ENCODE measurements at regions not wholly inside any gene's neighbourhood (a gene's known extent, or its start where the extent isn't known, plus 50 kb on each side); places are given as distances from the start of the nearest gene placed in this dataset.
A peak's percentile ranks its signal among the peaks of the same experiment; 100 is the strongest.
"Not testable (repeated sequence)": the region's sequence is repeated elsewhere in the genome, so short reads cannot be mapped to it uniquely, and the experiment has no call there.

GRCh38 chr6:153411070-153411648 is 280.1 kb upstream of the RGS17 start:
- DNase-seq (ENCODE audit: low spot score), result no peak

GRCh38 chr6:153405931-153406330 is 274.8 kb upstream of the RGS17 start:
- peak; percentile 6 for DNase-seq (ENCODE audit: low spot score)

- DNase-seq (ENCODE audit: low spot score), result no peak
These were observed 270.7 kb upstream of the RGS17 start for GRCh38 chr6:153401751-153402150.

- no peak for DNase-seq (ENCODE audit: low spot score)
These were observed 261.1 kb upstream of the RGS17 start for GRCh38 chr6:153392156-153392555.

GRCh38 chr6:153373869-153374268 is 242.8 kb upstream of the RGS17 start:
- DNase-seq (ENCODE audit: low spot score), result no peak

GRCh38 chr6:153368131-153368530 is 237.0 kb upstream of the RGS17 start:
- no peak for DNase-seq (ENCODE audit: low spot score)

GRCh38 chr6:153367021-153367420 is 235.9 kb upstream of the RGS17 start:
- DNase-seq (ENCODE audit: low spot score), result no peak

- DNase-seq (ENCODE audit: low spot score), result no peak
These were observed 226.3 kb upstream of the RGS17 start for GRCh38 chr6:153357391-153357790.

- no peak for DNase-seq (ENCODE audit: low spot score)
These were observed 209.5 kb upstream of the RGS17 start for GRCh38 chr6:153340568-153340967.

- no peak for DNase-seq (ENCODE audit: low spot score)
These were observed 203.0 kb upstream of the RGS17 start for GRCh38 chr6:153334121-153334520.

GRCh38 chr6:153331221-153331620 is 200.1 kb upstream of the RGS17 start:
- DNase-seq (ENCODE audit: low spot score), result not testable (repeated sequence)

GRCh38 chr6:153328194-153328593 is 197.1 kb upstream of the RGS17 start:
- no peak for DNase-seq (ENCODE audit: low spot score)

GRCh38 chr6:153325661-153326060 is 194.6 kb upstream of the RGS17 start:
- DNase-seq (ENCODE audit: low spot score), result no peak

- DNase-seq (ENCODE audit: low spot score), result peak; percentile 25
These were observed 181.6 kb upstream of the RGS17 start for GRCh38 chr6:153312634-153313033.

GRCh38 chr6:153309651-153310050 is 178.6 kb upstream of the RGS17 start:
- DNase-seq (ENCODE audit: low spot score), result no peak

- no peak for DNase-seq (ENCODE audit: low spot score)
These were observed 171.1 kb upstream of the RGS17 start for GRCh38 chr6:153302133-153302532.

GRCh38 chr6:153301602-153302001 is 170.5 kb upstream of the RGS17 start:
- DNase-seq (ENCODE audit: low spot score), result no peak

GRCh38 chr6:153282456-153282855 is 151.4 kb upstream of the RGS17 start:
- not testable (repeated sequence) for DNase-seq (ENCODE audit: low spot score)

GRCh38 chr6:153275997-153276396 is 144.9 kb upstream of the RGS17 start:
- DNase-seq (ENCODE audit: low spot score), result no peak

GRCh38 chr6:153272201-153272980 is 141.3 kb upstream of the RGS17 start:
- no peak for DNase-seq (ENCODE audit: low spot score)

GRCh38 chr6:153263489-153263888 is 132.4 kb upstream of the RGS17 start:
- no peak for DNase-seq (ENCODE audit: low spot score)

GRCh38 chr6:153251326-153251725 is 120.2 kb upstream of the RGS17 start:
- no peak for DNase-seq (ENCODE audit: low spot score)

- DNase-seq (ENCODE audit: low spot score), result no peak
These were observed 106.6 kb upstream of the RGS17 start for GRCh38 chr6:153237670-153238069.
